Colon (tissue), 2 donors: ENCODE measurements at regions not wholly inside any gene's neighbourhood (a gene's known extent, or its start where the extent isn't known, plus 50 kb on each side); places are given as distances from the start of the nearest gene placed in this dataset.

Experiments used
- FAIRE-seq: peaks from 2 replicates; lab custom pipeline; 2012; peaks lifted over from hg19 to GRCh38; lab: Jason Lieb, UNC
- donor health status: control.
- donor health status: control.

- no peak for FAIRE-seq
These were observed 654.1 kb downstream of the STIM2 start for GRCh38 chr4:27514711-27515110.

- FAIRE-seq = no peak
These were observed 654.5 kb downstream of the STIM2 start for GRCh38 chr4:27515140-27515539.

GRCh38 chr4:27518876-27519275, 658.2 kb downstream of the STIM2 start:
- no peak for FAIRE-seq

GRCh38 chr4:27524224-27524623, 663.6 kb downstream of the STIM2 start:
- no peak for FAIRE-seq

- FAIRE-seq = no peak
These were observed 673.8 kb downstream of the STIM2 start for GRCh38 chr4:27534488-27534887.

- no peak for FAIRE-seq
These were observed 707.8 kb downstream of the STIM2 start for GRCh38 chr4:27568236-27568951.

- no peak for FAIRE-seq
These were observed 708.3 kb downstream of the STIM2 start for GRCh38 chr4:27568952-27569319.

GRCh38 chr4:27574743-27575142, 714.1 kb downstream of the STIM2 start:
- FAIRE-seq = no peak

- no peak for FAIRE-seq
These were observed 717.3 kb downstream of the STIM2 start for GRCh38 chr4:27577951-27578350.

GRCh38 chr4:27592738-27593137, 732.1 kb downstream of the STIM2 start:
- no peak for FAIRE-seq

- no peak for FAIRE-seq
These were observed 734.3 kb downstream of the STIM2 start for GRCh38 chr4:27594922-27595321.

GRCh38 chr4:27595571-27596360, 735.1 kb downstream of the STIM2 start:
- no peak for FAIRE-seq

- FAIRE-seq = no peak
These were observed 741.5 kb downstream of the STIM2 start for GRCh38 chr4:27602172-27602571.

- no peak for FAIRE-seq
These were observed 744.1 kb downstream of the STIM2 start for GRCh38 chr4:27604692-27605091.

- no peak for FAIRE-seq
These were observed 755.5 kb downstream of the STIM2 start for GRCh38 chr4:27616166-27616565.

- FAIRE-seq = no peak
These were observed 758.8 kb downstream of the STIM2 start for GRCh38 chr4:27619435-27619834.

- FAIRE-seq = no peak
These were observed 760.2 kb downstream of the STIM2 start for GRCh38 chr4:27620886-27621285.

GRCh38 chr4:27624749-27625148, 764.1 kb downstream of the STIM2 start:
- no peak for FAIRE-seq

GRCh38 chr4:27628609-27629008, 768.0 kb downstream of the STIM2 start:
- FAIRE-seq = no peak

- FAIRE-seq = no peak
These were observed 769.0 kb downstream of the STIM2 start for GRCh38 chr4:27629532-27630225.

GRCh38 chr4:27635936-27636913, 775.6 kb downstream of the STIM2 start:
- no peak for FAIRE-seq
